K562 (cell line): ENCODE measurements at regions not wholly inside any gene's neighbourhood (a gene's known extent, or its start where the extent isn't known, plus 50 kb on each side); places are given as distances from the start of the nearest gene placed in this dataset.
"Not testable (repeated sequence)": the region's sequence is repeated elsewhere in the genome, so short reads cannot be mapped to it uniquely, and the experiment has no call there.

Experiments
- HNRNPUL1 ChIP-seq: fragments of 200-400 bp; formaldehyde crosslinking; IDR thresholded peaks from 2 replicates; pipeline ENCODE4 v1.6.1; 2017; ENCODE audit warnings: low read length
- MNT ChIP-seq, 2 experiments: fragments of 450-650 bp; conservative IDR thresholded peaks; 2 replicates each; pipeline ENCODE4 v1.6.1; 2017; ENCODE audit warnings: mild to moderate bottlenecking in 2 of 2, moderate library complexity in 2 of 2
- TCF7 ChIP-seq: sonication (generic); IDR thresholded peaks from 2 replicates; pipeline ENCODE4 v1.6.1; 2016; ENCODE audit warnings: antibody characterized with exemption, borderline replicate concordance

GRCh38 chr2:23056846-23057245, 328.1 kb upstream of the KLHL29 start:
- not testable (repeated sequence) for TF ChIP-seq TCF7; HNRNPUL1; MNT (conservative IDR thresholded peaks at IDR 0.05)
